Keratinocyte (primary cell): ENCODE measurements at regions not wholly inside any gene's neighbourhood (a gene's known extent, or its start where the extent isn't known, plus 50 kb on each side); places are given as distances from the start of the nearest gene placed in this dataset.
"Not testable (repeated sequence)": the region's sequence is repeated elsewhere in the genome, so short reads cannot be mapped to it uniquely, and the experiment has no call there.

ENCODE experiments used
- DNase-seq: peaks from one replicate; pipeline ENCODE4 v3.0.0-alpha.2; 2011; ENCODE audit warnings: low read depth, missing footprints, low spot score
- FAIRE-seq: peaks from 2 replicates; lab custom pipeline; 2011; peaks lifted over from hg19 to GRCh38; lab: Jason Lieb, UNC
- H2AFZ ChIP-seq: 2 replicates; pipeline ENCODE4 v1.6.0; 2012; ENCODE audit warnings: low read length, control low read depth, inconsistent platforms; ENCODE audit not compliant: control insufficient read depth
- H3K27ac ChIP-seq: 2 replicates; pipeline ENCODE4 v1.5.1; 2011; ENCODE audit warnings: low read length; ENCODE audit not compliant: control insufficient read depth, insufficient read depth
- H3K27me3 ChIP-seq: 3 replicates; pipeline ENCODE4 v1.6.0; 2011; ENCODE audit warnings: low read length; ENCODE audit not compliant: control insufficient read depth, insufficient read depth; ENCODE audit errors: extremely low read depth
- H3K36me3 ChIP-seq, 2 experiments: 2 replicates in 1 of 2; 3 replicates in 1 of 2; pipeline ENCODE4 v1.5.1; 2011; ENCODE audit warnings: low read length in 2 of 2, mild to moderate bottlenecking in 1 of 2; ENCODE audit not compliant: control insufficient read depth in 2 of 2, insufficient read depth in 2 of 2; ENCODE audit errors: extremely low read depth in 1 of 2
- H3K4me1 ChIP-seq: 3 replicates; pipeline ENCODE4 v1.5.1; 2011; ENCODE audit warnings: low read length; ENCODE audit not compliant: control insufficient read depth, insufficient read depth; ENCODE audit errors: extremely low read depth
- H3K4me2 ChIP-seq: 3 replicates; pipeline ENCODE4 v1.6.0; 2011; ENCODE audit warnings: low read depth, low read length; ENCODE audit not compliant: control insufficient read depth, insufficient read depth; ENCODE audit errors: extremely low read depth
- H3K4me3 ChIP-seq, 3 experiments: fragments of 200-600 bp in 1 of 3; sonication (generic) in 1 of 3; 2 replicates in 2 of 3; 3 replicates in 1 of 3; pipeline ENCODE4 v1.5.1; 2011 to 2016; ENCODE audit warnings: low read length in 3 of 3, mild to moderate bottlenecking in 3 of 3, control low read depth in 2 of 3, inconsistent platforms in 1 of 3, low read depth in 1 of 3, mixed read lengths in 1 of 3, mixed run types in 1 of 3, moderate library complexity in 1 of 3; ENCODE audit not compliant: control insufficient read depth in 2 of 3, insufficient read depth in 2 of 3; ENCODE audit errors: extremely low read depth in 1 of 3
- H3K79me2 ChIP-seq: 2 replicates; pipeline ENCODE4 v1.6.0; 2012; ENCODE audit warnings: low read length; ENCODE audit not compliant: control insufficient read depth, insufficient read depth
- H3K9ac ChIP-seq: 3 replicates; pipeline ENCODE4 v1.6.0; 2011; ENCODE audit warnings: low read length; ENCODE audit not compliant: control insufficient read depth, insufficient read depth; ENCODE audit errors: extremely low read depth
- H3K9me1 ChIP-seq: 3 replicates; pipeline ENCODE4 v1.6.0; 2011; ENCODE audit warnings: low read length; ENCODE audit not compliant: control insufficient read depth, insufficient read depth; ENCODE audit errors: extremely low read depth
- H3K9me3 ChIP-seq: 2 replicates; pipeline ENCODE4 v1.5.1; 2012; ENCODE audit warnings: low read depth, low read length; ENCODE audit not compliant: control insufficient read depth
- H4K20me1 ChIP-seq: 3 replicates; pipeline ENCODE4 v1.6.0; 2011; ENCODE audit warnings: low read length; ENCODE audit not compliant: control insufficient read depth, insufficient read depth; ENCODE audit errors: extremely low read depth
- CTCF ChIP-seq, 3 experiments: IDR thresholded peaks in 1 of 3; conservative IDR thresholded peaks in 1 of 3; optimal IDR thresholded peaks in 1 of 3; 2 replicates in 2 of 3; 3 replicates in 1 of 3; pipeline versions ENCODE3 to v1.5.1; 2011; ENCODE audit warnings: low read length in 3 of 3, mild to moderate bottlenecking in 3 of 3, moderate library complexity in 2 of 3, control low read depth in 1 of 3, inconsistent platforms in 1 of 3; ENCODE audit not compliant: insufficient read depth in 2 of 3; ENCODE audit errors: extremely low read depth in 1 of 3
- EZH2 ChIP-seq: IDR thresholded peaks from one replicate; pipeline ENCODE4 v1.6.1; 2012; ENCODE audit warnings: inconsistent platforms, mild to moderate bottlenecking, low read length, moderate library complexity
- dilution Hi-C: fragments of 300-500 bp; cut with MboI; formaldehyde crosslinking; loops from one replicate; pipeline ENCODE4 v1.7.0; 2020; ENCODE audit warnings: low sequenced_read_pairs; ENCODE audit not compliant: extremely low pct_ligation_motif_present

- TF ChIP-seq CTCF (optimal IDR thresholded peaks at IDR 0.05 in 1 of 3, IDR thresholded peaks at IDR 0.05 in 1 of 3, conservative IDR thresholded peaks at IDR 0.05 in 1 of 3; ENCODE audit: extremely low read depth in 1 of 3, insufficient read depth in 2 of 3, low read length in 3 of 3) (no peak), EZH2 (no peak)
- Histone ChIP-seq H3K79me2 (no peaks in the 10 kb centered on the region), H3K9ac (no peak overlapping the region), H3K27me3 (no peaks in the 10 kb centered on the region), H3K4me2 (no peak overlapping the region), H3K36me3 (peaks cover 0 to 8% of the 10 kb centered on the region in 2 experiments), H3K9me1 (no peaks in the 10 kb centered on the region), H3K4me3 (no peak overlapping the region), H3K9me3 (no peaks in the 10 kb centered on the region), H2AFZ (no peak overlapping the region), H3K4me1 (no peaks in the 10 kb centered on the region), H4K20me1 (no peaks in the 10 kb centered on the region), H3K27ac (no peak overlapping the region)
- no peak for DNase-seq
- FAIRE-seq = no peak
- dilution Hi-C loops = no loop called here
These were observed 107.9 kb downstream of the KATNIP start for GRCh38 chr16:27657811-27658210.

GRCh38 chr16:27660507-27660906, 110.6 kb downstream of the KATNIP start:
- DNase-seq (no peak), FAIRE-seq (no peak)
- dilution Hi-C loops = no loop called here
- Histone ChIP-seq H3K9me3 (no peaks in the 10 kb centered on the region), H3K36me3 (peaks cover 0 to 3% of the 10 kb centered on the region in 2 experiments), H3K9me1 (no peaks in the 10 kb centered on the region), H3K4me2 (no peak overlapping the region), H2AFZ (no peak overlapping the region), H3K27ac (no peak overlapping the region), H3K79me2 (no peaks in the 10 kb centered on the region), H4K20me1 (no peaks in the 10 kb centered on the region), H3K27me3 (no peaks in the 10 kb centered on the region), H3K4me1 (no peaks in the 10 kb centered on the region), H3K9ac (no peak overlapping the region), H3K4me3 (no peak overlapping the region)
- TF ChIP-seq EZH2 = no peak
- TF ChIP-seq CTCF (optimal IDR thresholded peaks at IDR 0.05 in 1 of 3, IDR thresholded peaks at IDR 0.05 in 1 of 3, conservative IDR thresholded peaks at IDR 0.05 in 1 of 3; ENCODE audit: extremely low read depth in 1 of 3, insufficient read depth in 2 of 3, low read length in 3 of 3) = no peak

DNA sequence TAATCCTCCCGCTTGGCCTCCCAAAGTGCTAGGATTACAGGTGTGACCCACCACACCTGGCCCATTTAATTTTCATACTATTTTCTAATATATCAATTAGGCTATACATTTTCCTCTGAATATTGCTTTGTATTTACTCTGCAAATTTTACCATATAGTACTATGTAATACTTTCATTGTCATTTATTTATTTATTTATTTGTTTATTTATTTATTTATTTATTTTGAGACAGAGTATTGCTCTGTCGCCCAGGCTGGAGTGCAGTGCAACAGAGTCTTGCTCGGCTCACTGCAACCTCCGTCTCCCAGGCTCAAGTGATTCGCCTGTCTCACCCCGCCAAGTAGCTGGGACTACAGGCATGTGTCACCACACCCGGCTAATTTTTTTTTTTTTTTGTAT, 113.3 kb downstream of the KATNIP start:
- H3K27ac ChIP-seq, H3K4me2 ChIP-seq, H3K36me3 ChIP-seq, H3K27me3 ChIP-seq, H3K9me3 ChIP-seq, H3K4me3 ChIP-seq, DNase-seq, H3K9ac ChIP-seq, H2AFZ ChIP-seq, FAIRE-seq, H3K79me2 ChIP-seq, dilution Hi-C loops, H3K9me1 ChIP-seq, H4K20me1 ChIP-seq, H3K4me1 ChIP-seq: not testable (repeated sequence)
